HuH-7 (cell line): ENCODE measurements at regions not wholly inside any gene's neighbourhood (a gene's known extent, or its start where the extent isn't known, plus 50 kb on each side); places are given as distances from the start of the nearest gene placed in this dataset.

ENCODE experiments used
- DNase-seq: peaks from one replicate; pipeline ENCODE4 v3.0.0; 2011; ENCODE audit warnings: low spot score

DNA sequence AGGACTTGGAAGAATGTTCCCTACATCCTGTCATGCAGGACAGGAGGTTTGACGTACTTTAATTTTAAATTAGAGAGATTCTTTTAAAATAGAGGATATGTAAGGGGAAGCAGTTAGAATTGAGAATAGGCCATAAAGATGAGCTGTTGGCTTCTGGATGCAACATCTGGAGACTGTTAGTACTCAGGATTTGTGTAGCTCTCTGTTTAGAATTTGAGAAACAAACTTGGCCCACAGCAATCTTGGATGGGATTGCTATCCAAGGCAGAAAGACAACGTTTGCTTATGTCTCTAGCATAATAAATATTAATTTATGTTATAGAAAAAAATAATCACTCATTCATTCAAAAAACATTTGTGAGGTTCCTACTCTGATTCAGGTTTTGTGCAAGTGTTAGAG is 398.4 kb upstream of the NOVA1 start:
- DNase-seq, result no peak

DNA sequence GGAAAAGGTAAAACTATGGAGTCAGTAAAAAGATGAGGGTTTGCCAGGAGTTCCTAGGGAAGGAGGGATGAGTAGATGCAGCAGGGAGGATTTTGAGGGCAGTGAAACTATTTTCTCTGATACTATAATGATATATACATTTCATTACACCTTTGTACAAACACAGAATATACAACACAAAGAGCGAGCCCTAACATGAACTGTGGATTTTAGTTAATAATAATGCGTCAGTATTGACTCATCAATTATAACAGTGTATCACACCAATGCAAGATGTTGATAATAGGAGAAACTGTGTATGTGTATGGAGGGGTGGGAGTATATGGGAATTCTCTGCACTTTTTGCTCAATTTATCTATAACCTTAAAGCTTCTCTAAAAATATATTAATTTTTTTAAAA is 404.3 kb upstream of the NOVA1 start:
- DNase-seq, result no peak

GRCh38 chr14:27006570-27006969 is 408.7 kb upstream of the NOVA1 start:
- DNase-seq, result no peak

GRCh38 chr14:27008187-27008586 is 410.4 kb upstream of the NOVA1 start:
- DNase-seq, result no peak

GRCh38 chr14:27012641-27013040 is 414.8 kb upstream of the NOVA1 start:
- DNase-seq, result no peak

DNA sequence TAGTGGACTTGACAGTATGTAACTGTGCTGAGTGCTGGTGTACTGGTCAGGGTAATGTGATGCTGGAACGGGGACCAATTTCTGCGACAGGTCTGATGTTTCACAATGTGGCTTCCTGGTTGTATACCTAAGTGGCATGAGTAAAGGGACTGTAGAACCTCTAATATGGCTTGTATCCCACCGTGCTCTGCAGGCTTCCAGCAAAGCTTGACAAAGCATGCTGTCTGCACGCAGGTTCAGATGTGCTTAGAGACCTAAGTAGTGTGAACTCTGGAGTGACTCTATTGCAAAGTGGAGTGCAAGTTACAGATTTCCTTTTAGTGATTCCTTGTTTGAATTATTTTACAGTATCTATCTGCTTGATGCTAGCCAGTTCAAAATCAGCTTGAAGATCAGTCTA is 415.8 kb upstream of the NOVA1 start:
- no peak for DNase-seq

- no peak for DNase-seq
Observed at GRCh38 chr14:27015065-27015464, 417.2 kb upstream of the NOVA1 start.

DNA sequence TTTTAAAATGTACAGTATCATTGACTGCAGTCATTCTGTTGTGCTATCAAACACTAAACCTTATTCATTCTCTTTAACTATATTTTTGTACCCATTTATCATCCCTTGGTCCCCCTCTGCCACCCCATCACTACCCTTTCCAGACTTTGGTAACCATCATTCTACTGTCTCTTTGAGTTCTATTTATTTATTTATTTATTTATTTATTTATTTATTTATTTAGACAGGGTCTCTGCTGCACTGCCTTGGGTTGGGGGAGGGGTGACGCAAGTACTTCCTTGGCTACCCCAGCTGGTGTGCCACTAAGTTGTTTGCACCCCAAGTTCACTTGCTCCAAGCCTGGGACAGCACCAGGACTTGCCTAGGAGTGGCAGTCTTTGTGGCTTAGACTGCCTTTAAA is 427.8 kb upstream of the NOVA1 start:
- no peak for DNase-seq

DNA sequence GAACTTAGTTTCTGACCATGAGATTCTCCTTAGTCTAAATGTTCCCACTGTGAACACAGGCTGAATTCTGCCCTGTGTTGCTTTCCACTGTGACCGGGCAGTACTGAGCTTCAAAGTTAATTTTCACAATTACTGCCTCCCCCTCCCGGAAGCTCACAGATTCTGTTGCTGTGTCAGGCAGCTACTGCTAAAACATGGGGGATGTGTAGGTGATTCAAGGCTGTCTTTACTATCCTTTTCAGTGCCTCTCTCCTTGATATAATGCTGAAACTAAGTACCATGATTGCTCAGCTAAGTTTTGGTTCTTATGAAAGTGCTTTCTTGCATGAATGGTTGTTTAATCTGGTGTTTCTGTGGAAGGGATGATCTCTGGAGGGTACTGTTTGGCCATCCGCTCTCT is 428.3 kb upstream of the NOVA1 start:
- DNase-seq, result peak; percentile 1

DNA sequence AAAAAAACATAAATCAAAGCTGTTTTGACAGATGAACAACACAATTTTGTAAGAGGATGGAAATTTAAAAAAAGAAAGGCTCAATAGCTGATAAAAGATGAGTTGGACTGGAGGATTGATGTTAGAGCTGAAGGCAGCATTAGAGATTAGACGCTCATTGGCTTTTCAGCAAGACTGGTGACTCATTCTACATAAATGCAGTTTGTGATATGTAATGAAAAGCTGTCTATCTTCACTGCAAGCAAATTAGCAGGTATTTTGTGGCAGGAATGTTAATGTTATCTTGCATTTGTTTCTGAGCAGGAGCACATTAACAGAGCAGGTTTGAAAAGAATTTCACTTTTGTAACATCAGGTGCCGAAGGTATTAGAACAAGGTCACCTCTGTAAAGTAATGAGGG is 442.7 kb upstream of the NOVA1 start:
- DNase-seq, result no peak

GRCh38 chr14:27049701-27050100 is 451.9 kb upstream of the NOVA1 start:
- no peak for DNase-seq

DNA sequence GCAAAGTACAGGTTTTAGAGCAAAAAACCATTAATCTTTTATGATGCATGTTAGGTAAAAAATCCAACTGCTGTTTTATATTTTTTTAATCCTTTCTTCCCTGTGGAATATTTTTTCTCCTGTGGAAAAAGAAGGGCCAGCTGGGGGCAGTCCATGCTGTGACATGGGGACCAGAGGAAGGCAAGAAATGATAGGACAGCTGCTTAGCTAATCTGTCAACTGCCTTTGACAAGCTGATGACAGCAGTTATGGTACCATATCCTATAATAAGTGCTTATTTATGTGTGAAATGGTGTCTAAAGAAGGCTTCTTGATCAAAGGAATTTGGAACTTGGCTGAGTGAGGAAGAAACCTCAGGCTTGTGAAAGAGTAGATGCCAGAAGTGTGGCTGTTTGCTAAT is 452.4 kb upstream of the NOVA1 start:
- no peak for DNase-seq

DNA sequence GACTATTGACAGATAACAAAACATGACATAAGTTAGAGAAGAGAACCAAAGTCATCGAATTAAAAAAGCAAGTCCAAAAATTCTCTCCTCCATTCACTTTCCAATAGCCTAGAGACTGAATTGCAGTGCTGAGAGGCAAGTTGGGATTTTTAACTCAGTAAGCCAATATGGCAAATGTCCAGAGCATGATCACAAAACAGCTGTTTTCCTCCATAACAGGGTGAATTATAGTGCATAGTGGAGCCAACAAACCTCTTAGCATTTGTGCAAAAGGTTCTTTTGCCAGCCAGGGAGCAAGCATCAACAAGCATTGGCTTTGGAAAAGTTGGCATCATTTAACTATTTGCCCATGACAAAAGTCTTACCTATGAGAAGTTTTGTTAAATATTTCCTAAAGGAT is 458.8 kb upstream of the NOVA1 start:
- no peak for DNase-seq

DNA sequence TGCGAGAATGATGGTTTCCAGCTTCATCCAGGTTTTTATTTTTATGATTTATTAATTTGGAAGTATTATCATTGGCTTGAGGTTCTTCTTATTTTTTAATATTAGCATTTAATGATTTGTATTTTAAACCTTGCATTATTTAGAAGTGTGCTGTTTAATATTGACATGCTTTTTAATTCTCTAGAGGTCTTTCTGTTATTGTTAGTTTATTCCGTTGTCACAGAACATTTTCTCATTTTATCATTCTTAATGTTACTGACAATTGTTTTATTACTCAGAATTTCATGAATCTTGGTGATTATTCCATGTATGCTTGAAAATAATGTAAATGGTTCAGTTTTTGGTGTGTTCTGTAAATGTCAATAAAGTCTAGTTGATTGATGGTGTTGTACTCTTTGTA is 463.5 kb upstream of the NOVA1 start:
- no peak for DNase-seq

- no peak for DNase-seq
Observed at GRCh38 chr14:27063959-27064358, 466.1 kb upstream of the NOVA1 start.

DNA sequence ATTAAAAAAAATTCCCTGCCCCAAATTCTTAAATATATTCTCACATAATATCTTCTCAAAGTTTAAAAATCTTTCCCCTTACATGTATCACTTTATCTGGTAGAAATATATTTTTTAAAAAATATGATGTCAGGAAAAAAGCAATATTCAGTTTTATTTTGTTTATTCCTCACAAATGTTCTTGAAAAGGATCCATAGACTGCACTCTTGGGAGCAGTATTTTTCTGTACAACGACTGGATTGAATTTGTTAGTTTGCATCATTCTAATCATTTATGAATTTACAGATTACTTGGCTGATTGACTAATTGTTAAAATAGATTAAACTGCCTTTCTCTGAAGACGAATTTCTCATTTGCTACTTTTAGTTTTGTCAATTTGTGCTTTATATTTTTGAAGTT is 468.1 kb upstream of the NOVA1 start:
- no peak for DNase-seq

DNA sequence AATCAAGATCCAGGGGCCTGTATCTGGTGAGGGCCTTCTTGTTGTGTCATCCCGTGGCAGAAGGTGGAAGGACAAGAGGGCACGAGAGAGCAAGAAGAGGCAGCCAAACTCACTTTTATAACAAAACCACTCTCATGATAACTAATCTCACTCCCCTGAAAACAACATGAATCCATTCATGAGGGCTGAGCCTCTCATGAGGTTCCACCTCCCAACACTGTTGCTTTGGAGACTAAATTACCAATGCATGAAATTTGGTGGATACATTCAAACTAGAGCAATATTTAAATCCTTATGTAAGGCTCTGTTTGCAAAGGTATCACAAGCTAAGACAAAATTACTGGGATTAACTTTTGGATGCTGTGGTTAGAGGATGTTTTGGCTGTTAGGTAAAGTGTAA is 470.1 kb upstream of the NOVA1 start:
- DNase-seq, result no peak

GRCh38 chr14:27072589-27072988 is 474.8 kb upstream of the NOVA1 start:
- no peak for DNase-seq

DNA sequence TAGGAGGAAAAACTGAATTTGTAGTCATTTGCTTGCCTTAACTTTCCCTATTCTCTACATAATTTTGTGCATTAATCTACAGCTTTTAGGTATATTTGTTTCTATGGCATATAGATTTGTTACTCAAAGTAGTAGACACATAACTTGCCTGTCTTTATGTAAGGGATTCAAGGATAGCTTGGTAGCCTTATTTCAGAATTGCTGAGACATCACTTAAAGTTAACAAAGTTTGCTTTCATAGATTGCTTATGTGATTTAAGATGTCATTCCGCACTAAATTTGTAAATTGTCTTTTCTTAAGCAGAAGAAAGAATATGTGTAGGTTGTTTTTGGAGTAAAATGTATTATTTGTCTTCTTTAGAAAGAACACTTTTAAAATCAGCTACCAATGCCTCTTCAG is 477.7 kb upstream of the NOVA1 start:
- DNase-seq, result no peak

GRCh38 chr14:27077214-27077613 is 479.4 kb upstream of the NOVA1 start:
- DNase-seq, result no peak

DNA sequence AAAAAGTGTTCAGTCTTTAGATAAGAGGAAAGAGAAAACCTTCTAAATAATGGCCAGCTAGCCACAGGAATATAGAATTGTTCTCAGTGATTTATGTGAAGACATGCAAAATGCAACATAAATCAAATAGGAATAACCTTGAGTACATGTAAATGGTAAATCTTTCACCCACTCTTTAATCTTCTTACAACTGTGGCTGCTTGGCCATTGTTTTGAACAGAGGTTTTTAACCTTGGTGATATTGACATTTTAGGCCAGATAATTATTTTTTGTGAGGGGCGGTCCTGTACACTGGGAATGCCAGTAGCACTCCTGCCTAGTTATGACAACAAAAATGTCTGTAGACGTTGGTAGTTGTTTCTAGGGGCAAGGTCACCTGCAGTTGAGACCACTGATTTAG is 479.9 kb upstream of the NOVA1 start:
- no peak for DNase-seq

GRCh38 chr14:27078191-27078590 is 480.4 kb upstream of the NOVA1 start:
- no peak for DNase-seq

GRCh38 chr14:27079716-27080115 is 481.9 kb upstream of the NOVA1 start:
- DNase-seq, result no peak

- DNase-seq, result no peak
Observed at GRCh38 chr14:27085500-27085899, 487.7 kb upstream of the NOVA1 start.

GRCh38 chr14:27090716-27091115 is 492.9 kb upstream of the NOVA1 start:
- DNase-seq, result no peak
